HG02588 (cell line): ENCODE measurements at regions not wholly inside any gene's neighbourhood (a gene's known extent, or its start where the extent isn't known, plus 50 kb on each side); places are given as distances from the start of the nearest gene placed in this dataset.
"Not testable (repeated sequence)": the region's sequence is repeated elsewhere in the genome, so short reads cannot be mapped to it uniquely, and the experiment has no call there.

ENCODE experiments used
- ATAC-seq: cut with Tn5 transposase; IDR thresholded peaks from one replicate; pipeline ENCODE4 v1.9.1; 2021; ENCODE audit warnings: mild to moderate bottlenecking, moderate library complexity; ENCODE audit not compliant: unreplicated experiment

DNA sequence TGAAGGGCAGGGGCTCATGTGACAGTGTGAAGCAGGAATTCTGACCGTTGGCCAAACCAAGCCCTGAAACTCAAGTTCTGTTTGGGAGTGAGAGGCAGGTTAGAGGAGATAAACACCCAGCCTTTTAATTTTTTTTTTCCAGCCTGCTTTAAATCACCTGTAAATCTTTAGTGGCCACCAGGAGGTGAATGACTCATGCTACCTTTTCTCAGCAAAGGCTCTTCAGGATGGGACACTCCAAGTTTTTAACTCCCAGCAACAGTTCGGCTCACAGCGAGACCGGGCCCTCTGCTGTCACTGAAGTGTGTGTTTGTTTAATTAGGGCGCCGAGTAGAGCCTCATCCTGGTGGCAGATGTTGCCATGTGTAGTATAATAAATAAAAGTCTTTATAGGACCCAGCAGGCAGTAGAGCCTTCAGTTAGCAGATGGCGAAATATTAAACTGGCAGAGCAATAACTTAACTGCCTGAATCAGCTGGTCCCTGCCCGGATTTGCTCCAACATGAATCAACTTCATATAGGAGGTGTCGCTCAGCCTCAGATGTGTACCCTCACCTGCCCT lies 180.3 kb downstream of the NPIPA7 start:
- ATAC-seq: not testable (repeated sequence)

DNA sequence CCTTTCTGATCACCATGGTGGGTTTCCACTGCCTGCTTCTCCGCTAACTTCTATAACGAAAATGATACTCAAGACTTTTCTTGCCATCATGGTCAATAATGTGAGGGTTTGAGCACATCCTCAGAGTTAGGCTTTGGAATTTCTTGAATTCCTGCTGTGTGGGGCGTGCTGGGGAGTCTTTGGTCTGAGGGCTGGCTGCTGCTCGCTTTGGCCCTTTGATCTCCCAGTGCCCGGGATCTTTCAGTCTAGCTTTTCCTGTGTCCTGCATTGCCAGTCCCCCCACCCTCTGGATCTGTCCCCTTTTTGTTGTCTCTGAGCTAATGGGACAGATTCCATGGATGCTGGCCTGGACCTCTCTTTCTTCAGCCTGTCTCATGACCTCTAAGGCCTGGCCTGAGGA lies 182.6 kb downstream of the NPIPA7 start:
- ATAC-seq: not testable (repeated sequence)

DNA sequence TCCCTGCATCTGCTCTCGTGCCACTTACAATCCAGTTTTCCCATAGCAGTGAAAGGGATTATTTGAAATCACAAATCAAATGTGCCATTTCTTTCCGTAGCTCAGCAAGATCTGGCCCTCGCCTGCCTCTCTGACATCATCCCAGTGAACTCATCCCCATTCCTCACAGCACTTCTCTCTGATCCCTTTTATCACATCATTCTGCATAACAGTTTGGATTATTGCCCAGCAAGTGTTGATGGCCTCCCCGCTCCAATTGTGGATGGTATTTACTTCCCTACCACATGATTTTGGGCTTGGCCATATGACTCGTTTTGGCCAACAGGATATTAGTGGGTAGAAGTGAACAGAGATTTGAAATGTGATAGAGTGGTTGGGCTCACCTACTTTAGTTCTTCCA lies 185.0 kb downstream of the NPIPA7 start:
- not testable (repeated sequence) for ATAC-seq

GRCh38 chr16:16565326-16565725 lies 186.4 kb downstream of the NPIPA7 start:
- not testable (repeated sequence) for ATAC-seq

DNA sequence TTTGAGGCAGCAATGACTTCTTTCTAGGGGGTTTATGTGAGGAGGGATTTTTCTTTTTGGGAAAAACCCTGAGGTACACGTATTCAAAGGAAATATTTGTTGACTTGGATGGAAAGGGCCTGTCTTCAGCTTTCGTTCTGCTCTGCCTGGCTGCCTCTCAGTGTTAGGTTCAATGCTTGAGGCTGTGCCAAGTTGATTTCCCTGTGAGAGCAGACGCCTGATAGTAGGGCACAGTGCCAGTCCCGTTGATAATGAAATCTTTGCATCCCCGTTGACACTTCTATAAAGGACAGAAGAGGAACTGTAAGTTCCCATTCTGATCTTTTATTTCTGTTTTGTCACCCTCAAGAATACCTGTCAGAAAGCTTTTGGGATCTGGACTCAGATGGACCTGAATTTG lies 191.1 kb downstream of the NPIPA7 start:
- ATAC-seq: not testable (repeated sequence)

- not testable (repeated sequence) for ATAC-seq
These were observed 191.9 kb downstream of the NPIPA7 start for GRCh38 chr16:16570874-16571273.

DNA sequence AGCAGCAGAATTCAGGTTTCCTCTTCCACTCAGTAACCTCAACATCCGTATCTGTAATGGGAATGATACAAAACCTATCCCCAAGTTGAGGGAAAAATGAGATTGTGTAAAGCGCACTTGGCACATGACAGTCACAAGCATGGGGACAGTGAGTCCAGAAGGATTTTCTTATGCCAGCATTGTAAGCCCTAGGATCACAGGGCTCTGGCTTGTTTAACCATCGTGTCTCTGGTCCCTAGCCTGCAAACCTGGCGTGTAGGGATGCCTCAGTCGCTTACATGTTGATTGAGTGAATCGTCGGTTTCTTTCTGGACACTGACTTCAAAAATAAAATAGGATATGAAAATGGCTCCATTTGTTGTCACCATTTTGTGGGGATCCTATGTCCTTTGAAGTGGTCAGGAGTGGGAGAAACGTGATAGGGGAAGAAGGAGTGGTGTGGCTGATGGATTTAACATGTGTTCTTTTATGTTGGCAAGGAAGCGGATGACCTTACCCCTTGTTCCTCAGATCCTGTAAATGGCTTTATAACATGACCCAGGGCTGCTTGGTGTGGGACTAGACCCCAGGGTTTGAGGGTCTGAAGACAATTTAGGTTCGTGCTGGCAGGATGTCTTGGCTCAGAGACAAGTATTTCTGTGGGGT lies 193.3 kb downstream of the NPIPA7 start:
- ATAC-seq: not testable (repeated sequence)

DNA sequence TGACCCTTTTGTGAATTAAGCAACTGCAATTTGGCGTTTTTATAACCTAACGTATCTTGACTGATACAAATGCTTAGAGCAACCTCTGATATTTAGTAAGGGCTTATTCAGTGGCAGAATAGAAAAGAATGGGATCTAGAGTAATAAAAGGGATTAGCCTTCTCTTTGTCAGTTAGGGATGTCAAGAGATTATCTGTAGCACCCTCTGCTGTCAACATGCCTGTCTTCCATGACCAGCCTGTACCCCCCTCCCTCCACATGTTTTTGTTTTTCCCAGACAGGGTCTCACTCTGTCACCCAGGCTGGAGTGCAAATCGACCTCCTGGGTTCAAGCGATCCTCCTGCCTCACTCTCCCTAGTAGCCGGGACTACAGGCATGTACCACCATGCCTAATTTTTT lies 198.1 kb downstream of the NPIPA7 start:
- not testable (repeated sequence) for ATAC-seq

DNA sequence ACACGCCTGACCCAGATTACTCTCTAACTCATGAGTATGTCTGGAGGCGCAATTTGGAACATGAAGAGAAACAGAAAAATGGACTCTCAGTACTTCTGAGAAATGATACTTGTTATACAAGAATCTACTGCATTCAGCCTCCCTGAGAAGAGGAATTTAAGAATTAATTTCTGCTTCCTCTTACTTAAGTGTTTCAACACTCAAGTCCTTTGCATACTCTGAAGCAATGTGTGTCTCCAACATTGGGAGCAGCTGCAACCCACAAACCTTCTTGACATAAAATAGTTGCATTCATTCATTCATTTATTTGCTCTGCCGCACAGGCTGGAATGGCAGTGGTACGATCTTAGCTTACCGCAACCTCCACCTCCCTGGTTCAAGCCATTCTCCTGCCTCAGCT lies 199.8 kb downstream of the NPIPA7 start:
- no peak for ATAC-seq

GRCh38 chr16:16582916-16583315 lies 204.0 kb downstream of the NPIPA7 start:
- not testable (repeated sequence) for ATAC-seq

- ATAC-seq: not testable (repeated sequence)
These were observed 207.2 kb downstream of the NPIPA7 start for GRCh38 chr16:16586073-16586651.

DNA sequence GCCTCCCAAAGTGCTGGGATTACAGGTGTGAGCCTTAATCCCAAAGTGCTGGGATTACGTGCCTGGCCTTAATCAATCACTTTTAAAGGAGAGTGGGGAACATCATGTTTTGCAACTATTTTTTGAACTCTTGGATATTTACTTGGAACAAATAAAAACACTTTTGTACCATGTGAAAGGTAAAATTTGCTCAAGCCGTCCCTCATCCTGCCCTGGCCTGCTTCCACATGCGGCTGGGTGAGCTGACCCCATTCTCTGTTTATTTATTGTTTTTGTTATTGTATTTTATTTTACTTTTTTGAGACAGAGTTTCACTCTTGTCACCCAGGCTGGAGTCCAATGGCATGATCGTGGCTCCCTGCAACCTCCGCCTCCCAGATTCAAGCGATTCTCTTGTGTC lies 208.0 kb downstream of the NPIPA7 start:
- ATAC-seq: not testable (repeated sequence)

DNA sequence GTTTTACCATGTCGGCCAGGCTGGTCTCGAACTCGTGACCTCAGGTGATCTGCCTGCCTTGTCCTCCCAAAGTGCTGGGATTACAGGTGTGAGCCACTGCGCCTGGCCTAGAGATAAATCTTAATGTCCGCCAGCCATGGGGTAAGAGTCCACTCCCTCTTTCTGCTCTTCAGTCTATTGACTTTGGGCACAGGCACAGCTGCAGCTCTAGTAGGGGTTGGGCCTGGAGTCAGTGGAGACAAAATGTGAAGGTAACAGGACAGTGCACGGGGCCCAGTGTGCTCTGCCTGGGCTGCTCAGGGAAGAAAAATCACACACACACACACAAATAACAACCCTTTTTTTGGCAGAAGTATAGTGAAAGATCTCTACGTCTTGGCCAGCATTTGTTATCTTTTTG lies 209.5 kb downstream of the NPIPA7 start:
- ATAC-seq: not testable (repeated sequence)

DNA sequence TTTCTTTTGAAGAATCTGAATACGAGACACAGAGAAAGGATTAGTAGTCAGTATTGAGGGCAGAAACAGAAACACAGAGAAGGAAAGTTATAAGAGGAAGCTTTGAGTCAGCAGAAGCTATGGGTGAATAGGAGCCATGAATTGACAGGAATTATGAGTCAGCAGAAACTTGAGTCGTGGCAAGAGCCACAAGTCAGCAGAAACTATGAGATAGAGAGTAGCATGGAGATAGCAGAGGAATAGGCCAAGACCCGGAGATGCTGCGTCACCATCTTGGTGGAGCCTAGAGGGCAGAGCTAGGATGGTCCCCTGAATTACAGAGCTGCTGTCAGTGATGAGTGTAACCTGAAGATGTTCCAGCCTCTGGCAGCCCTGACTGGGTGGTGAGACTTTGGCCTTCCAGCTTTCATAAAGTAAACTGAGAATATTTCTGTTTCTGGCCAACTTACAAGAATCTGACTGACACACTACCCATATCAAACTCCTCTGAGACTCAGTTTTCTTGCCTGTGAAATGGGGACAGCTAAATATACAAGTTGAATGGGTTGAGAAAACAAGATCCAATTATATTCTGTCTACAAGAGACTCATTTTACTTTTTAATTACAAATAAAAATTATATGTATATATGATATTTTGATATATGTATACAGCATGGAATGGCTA lies 211.8 kb downstream of the NPIPA7 start:
- not testable (repeated sequence) for ATAC-seq

DNA sequence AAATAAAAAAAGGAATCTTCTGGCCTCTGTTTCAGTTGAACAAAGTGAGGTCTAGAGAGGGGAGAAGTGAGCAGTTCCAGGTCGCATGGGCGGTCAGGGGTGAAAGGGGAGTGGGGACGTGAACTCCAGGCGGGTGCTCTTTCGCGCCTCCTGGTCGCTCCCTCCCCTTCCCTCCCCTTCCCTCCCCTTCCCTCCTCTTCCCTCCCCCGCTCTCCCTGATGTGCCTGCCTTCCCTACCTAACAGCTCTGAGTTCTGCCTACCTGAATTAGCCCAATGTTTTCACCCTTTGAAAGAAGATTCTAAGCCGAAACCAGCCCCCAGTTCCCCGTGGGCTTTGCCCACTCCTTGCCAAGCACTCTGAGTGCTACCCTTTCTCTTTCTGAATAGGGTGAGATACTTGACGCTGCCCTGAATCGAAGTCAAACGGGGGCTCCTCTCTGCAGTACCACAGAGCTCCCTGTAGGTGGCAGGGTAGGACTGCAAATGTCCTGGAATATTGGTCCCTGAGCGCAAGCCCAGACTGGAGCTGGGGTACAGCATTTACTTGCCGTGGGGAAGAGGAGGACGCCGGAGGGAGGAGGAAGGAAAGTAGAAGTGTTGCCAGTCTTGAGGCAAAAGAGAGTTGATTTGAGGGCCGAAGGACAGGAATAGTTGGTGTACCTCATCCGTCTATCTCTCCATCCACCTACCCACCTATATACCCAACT lies 214.4 kb downstream of the NPIPA7 start:
- not testable (repeated sequence) for ATAC-seq

GRCh38 chr16:16595029-16595718 lies 216.2 kb downstream of the NPIPA7 start:
- not testable (repeated sequence) for ATAC-seq

GRCh38 chr16:16601239-16601638 lies 222.3 kb downstream of the NPIPA7 start:
- not testable (repeated sequence) for ATAC-seq

DNA sequence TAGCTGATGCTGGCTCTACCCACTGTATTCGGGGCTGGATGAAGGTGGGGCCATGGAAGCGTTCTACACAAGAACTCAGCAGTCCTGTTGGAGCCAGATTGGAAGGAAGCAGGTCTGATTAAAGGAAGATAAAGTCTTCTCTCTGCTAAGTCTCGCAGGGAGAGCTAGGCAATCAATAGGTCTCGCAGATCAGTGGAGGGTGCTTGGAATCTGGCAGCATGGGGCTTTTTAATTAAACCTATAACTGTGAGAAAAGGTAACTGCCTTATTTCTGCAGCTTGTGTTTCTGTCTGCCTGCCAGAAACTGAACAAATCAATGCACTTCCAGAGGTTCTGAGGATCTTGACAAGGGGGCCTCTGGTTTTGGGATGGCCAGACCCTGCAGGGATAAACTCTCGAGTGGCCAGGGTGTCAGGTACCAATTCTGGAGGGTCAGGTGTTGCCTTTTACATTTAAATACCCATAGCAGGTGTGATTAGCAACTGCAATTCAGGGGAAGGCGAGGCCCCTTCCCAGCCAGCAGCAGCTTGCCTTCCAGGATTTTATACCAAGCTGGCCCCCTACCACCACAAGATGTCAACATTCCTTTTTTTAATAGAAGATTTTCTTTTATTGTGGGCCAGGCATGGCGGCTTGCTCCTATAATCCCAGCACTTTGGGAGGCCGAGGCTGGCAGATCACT lies 228.6 kb downstream of the NPIPA7 start:
- not testable (repeated sequence) for ATAC-seq

DNA sequence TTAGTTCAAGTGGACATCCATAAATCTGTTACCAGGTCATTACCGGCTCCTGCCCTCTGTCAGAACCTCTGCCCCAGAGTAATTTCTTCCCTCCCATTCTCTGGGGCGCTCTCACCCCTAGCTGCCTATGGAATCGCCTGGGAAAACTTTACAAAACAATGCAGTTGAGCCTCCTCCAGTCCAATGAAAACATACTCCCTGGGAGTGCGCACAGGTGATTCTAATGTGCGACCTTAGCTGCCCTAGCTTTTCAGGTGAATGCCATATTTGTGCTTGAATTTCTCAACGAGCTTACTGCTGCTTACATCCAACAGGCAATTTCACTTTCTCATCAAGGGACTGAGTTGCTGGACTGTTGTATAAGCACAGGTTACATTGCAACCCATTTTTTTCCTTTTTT lies 230.7 kb downstream of the NPIPA7 start:
- ATAC-seq: not testable (repeated sequence)

DNA sequence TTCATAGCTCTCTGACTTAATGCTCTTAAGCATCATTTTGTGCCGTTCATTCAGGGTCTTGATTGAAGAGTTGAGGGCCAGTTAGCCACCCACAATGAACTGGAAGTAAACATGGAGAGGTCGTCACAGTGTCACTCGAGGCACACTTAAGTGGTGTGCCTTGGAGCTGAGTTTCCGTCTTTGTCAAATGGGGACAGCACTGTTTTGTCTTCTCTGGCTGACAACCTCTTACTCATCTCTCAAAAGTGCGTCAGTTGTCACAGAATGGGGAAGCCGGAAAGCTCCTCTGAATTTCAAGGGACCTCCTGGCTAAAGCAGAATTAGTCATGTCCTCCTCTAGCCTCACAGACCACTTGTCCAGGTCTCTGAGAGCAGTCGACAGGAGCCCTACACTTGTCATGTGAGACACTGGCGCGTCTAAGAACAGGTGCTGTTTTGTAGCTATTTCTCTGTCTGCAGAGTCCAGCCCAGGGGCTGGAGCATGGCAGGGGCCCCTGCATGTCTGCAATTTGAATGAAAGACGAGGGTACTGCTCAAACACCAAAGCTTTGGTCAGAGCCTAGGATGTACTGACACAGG lies 231.5 kb downstream of the NPIPA7 start:
- ATAC-seq: not testable (repeated sequence)
